Omental fat pad (tissue), 3 donors: ENCODE measurements at regions not wholly inside any gene's neighbourhood (a gene's known extent, or its start where the extent isn't known, plus 50 kb on each side); places are given as distances from the start of the nearest gene placed in this dataset.

Experiments
- ATAC-seq: fragments of 150-250 bp; one replicate; pipeline ENCODE4 v1.9.1; 2016; ENCODE audit warnings: mild to moderate bottlenecking, moderate library complexity; ENCODE audit not compliant: low FRiP score
- DNase-seq: peaks from one replicate; pipeline ENCODE4 v3.0.0-alpha.2; 2019; ENCODE audit warnings: low spot score
- TF ChIP-seq, protein P1 (sequence below), 3 donors: fragments of 450-650 bp; IDR thresholded peaks; one replicate each; pipeline ENCODE4 v1.5.1; 2016 to 2017; ENCODE audit warnings: antibody characterized with exemption in 3 of 3, mild to moderate bottlenecking in 3 of 3, moderate library complexity in 2 of 3

DNA sequence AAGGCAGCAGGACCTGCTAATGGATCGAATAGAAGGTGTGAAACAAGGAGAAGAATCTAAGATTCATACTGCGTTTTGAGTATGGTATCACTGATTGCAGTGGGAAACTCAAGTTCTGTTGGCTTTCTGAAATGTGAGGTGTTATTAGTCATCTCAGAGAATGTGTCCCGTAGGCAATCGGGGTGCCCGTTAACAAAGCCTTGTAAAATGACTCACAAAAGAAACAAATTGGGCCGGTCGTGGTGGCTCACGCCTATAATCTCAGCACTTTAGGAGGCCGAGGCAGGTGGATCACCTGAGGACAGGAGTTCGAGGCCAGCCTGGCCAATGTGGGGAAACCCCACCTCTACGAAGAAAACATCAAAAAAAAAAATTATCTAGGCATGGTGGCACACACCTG lies 118.2 kb upstream of the C7orf33 start:
- TF ChIP-seq, protein P1, sequence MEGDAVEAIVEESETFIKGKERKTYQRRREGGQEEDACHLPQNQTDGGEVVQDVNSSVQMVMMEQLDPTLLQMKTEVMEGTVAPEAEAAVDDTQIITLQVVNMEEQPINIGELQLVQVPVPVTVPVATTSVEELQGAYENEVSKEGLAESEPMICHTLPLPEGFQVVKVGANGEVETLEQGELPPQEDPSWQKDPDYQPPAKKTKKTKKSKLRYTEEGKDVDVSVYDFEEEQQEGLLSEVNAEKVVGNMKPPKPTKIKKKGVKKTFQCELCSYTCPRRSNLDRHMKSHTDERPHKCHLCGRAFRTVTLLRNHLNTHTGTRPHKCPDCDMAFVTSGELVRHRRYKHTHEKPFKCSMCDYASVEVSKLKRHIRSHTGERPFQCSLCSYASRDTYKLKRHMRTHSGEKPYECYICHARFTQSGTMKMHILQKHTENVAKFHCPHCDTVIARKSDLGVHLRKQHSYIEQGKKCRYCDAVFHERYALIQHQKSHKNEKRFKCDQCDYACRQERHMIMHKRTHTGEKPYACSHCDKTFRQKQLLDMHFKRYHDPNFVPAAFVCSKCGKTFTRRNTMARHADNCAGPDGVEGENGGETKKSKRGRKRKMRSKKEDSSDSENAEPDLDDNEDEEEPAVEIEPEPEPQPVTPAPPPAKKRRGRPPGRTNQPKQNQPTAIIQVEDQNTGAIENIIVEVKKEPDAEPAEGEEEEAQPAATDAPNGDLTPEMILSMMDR (IDR thresholded peaks at IDR 0.05): no peak
- DNase-seq (no peak), ATAC-seq (no peak)

DNA sequence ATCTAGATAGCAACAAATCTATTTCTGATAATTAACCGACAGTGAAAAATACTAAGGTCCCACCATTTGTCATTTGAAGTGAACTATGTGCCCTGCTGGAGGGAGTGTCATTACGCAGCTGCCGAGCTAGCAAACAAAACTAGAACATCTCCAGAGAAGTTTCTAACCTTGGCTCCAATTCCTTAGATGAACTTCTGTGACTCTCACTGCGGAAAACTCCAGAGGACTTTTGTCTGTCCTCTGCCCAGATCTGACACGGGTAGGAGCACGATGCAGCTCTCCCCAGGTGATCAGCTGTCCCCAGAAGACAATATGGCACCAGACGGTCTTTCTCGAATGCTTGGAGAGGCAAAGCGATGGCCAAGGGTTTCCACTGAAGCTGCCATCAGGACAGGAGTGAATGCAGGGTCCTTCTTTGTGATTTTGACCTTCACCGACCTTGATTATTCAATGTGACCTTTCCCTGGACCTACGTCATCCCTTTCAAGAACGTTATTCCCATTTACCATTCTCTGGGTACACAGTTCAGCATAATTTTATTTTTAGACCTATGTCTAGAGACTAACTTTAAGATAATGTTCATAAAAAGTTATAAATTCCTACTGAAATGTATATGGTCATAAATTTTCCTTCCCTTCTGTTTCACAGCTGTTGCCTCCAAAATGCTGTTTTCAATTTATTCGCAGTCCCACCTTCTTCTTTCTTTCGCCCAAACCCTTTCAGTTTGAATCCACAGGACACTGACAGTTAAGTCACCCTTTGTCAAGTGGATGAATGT lies 116.7 kb upstream of the C7orf33 start:
- no peak for DNase-seq
- no peak for ATAC-seq
- TF ChIP-seq, protein P1 (IDR thresholded peaks at IDR 0.05): no peak

DNA sequence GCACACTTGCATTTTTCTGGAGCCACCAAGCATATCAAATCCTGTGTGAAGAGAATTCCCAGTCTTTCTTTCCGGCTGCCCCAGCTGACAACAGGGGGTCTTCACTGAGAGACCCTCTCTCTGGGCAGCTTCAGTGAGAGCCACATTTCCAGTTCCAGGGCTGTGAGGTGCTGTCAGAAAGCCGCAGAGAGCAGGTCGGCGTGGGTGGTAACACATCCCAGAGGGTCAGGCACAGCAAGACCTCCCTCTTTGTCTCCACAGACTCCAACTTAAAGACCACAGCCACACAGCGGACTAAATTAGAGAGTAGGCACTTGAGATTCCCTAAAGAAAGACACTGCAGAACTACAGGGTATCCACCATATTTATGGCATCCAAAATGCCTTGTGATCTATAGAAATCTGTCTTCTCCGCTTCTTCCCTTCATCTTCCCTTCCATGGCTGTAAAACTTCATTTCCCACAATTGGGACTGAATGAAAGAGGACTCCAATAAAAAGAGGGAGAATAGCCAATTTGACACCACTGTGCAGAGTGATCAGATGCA lies 116.0 kb upstream of the C7orf33 start:
- DNase-seq (no peak), ATAC-seq (no peak)
- TF ChIP-seq, protein P1 (IDR thresholded peaks at IDR 0.05): no peak

DNA sequence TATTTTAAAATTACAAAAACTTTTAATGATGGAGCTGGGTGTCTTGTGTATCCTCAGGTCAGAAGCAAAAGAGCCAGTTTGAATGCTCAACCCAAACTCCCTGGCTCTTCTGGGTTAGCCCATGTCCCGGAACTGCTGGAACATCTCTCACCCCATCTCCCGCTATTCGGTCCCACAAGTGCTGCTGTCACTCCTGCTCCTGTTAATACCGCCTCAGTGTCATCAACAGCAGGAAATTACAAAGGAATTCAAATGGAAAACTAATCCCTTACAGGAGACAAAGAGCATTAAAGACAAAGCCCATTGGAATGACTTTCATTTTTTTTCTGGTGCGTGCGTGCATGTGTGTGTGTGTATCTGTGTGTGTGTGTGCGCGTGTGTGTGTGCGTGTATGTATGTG lies 112.0 kb upstream of the C7orf33 start:
- no peak for ATAC-seq

DNA sequence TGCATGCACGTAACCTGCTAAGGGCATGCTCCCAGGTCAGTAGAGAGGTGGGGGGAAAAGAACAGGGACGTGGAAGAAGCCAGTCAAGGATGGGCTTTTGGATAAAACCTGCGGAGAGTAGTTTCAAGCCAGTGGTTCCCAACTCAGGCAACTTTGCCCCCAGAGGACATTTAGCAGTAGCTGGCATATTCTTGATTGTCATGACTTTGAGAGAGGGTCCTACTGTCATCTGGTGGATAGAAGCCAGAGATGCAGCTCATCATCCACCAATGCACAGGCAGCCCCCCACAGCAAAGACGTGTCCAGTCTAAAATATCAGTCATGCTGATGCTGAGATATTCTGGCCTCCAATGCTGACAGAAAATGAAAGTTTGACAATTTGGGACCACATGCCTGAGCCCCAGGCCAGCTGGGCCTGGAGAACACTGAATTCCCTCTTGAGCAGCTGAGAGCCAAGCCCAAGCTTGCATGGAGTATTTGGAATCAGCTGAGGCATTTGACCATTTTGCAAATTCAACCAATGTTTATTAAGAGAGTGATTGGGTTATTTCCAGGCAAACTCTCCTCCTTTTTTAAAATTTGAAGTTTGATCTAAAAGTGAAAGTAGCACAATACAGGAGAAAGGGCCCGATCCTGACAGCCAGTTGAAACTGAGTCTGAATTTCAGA lies 110.0 kb upstream of the C7orf33 start:
- ATAC-seq: no peak
- TF ChIP-seq, protein P1 (IDR thresholded peaks at IDR 0.05): no peak
- DNase-seq: no peak

More for the DNA sequence above, 112.0 kb upstream of the C7orf33 start:
- no peak for DNase-seq
- TF ChIP-seq, protein P1 (IDR thresholded peaks at IDR 0.05): no peak

DNA sequence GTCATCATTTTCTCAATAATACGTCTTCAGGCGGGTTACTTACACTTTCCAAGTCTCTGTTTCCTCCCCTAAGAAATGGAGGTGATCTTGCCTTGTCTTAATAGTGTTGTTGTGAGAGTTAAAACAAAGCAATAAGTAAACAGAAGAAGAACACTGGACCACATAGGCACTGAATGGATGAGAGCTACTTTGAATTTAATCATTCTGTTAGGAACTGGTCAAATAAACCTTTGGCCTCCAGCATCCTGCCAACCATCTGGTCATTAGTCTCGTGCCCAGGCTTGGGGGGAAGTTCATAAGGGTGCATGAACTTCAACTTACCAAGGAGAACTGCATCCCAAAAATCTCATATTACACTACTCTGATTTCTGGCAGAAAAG lies 109.4 kb upstream of the C7orf33 start:
- TF ChIP-seq, protein P1 (IDR thresholded peaks at IDR 0.05): no peak
- DNase-seq (no peak), ATAC-seq (no peak)
